Upper lobe of left lung (tissue), 6 donors: ENCODE measurements at regions not wholly inside any gene's neighbourhood (a gene's known extent, or its start where the extent isn't known, plus 50 kb on each side); places are given as distances from the start of the nearest gene placed in this dataset.
"Not testable (repeated sequence)": the region's sequence is repeated elsewhere in the genome, so short reads cannot be mapped to it uniquely, and the experiment has no call there.

Experiments
- ATAC-seq, 2 donors: fragments of 200-7000 bp; cut with Tn5 transposase; one replicate each; pipeline ENCODE4 v1.9.1; 2022; ENCODE audit warnings: mild to moderate bottlenecking in 2 of 2, moderate library complexity in 2 of 2; ENCODE audit not compliant: low FRiP score in 2 of 2
- DNase-seq, 2 donors: peaks; one replicate each; pipeline ENCODE4 v3.0.0-alpha.2; 2019 to 2020
- H3K27ac ChIP-seq, 4 donors: fragments of 200-600 bp; sonication (generic); one replicate each; pipeline ENCODE4 v1.5.1; 2016 to 2019
- H3K27me3 ChIP-seq, 4 donors: fragments of 200-600 bp; sonication (generic); one replicate each; pipeline ENCODE4 v1.5.1; 2017 to 2019
- H3K36me3 ChIP-seq, 4 donors: fragments of 200-600 bp; sonication (generic); one replicate each; pipeline ENCODE4 v1.5.1; 2016 to 2019
- H3K4me1 ChIP-seq, 4 donors: fragments of 200-600 bp; sonication (generic); one replicate each; pipeline ENCODE4 v1.5.1; 2018 to 2019
- H3K4me3 ChIP-seq, 4 donors: fragments of 200-600 bp; sonication (generic); one replicate each; pipeline ENCODE4 v1.5.1; 2017 to 2019; ENCODE audit warnings: mild to moderate bottlenecking in 2 of 4, moderate library complexity in 1 of 4
- H3K9me3 ChIP-seq, 4 donors: fragments of 200-600 bp; sonication (generic); one replicate each; pipeline ENCODE4 v1.5.1; 2018 to 2019
- EP300 ChIP-seq, 4 donors: sonication (generic); formaldehyde crosslinking; IDR thresholded peaks; one replicate each; pipeline ENCODE4 v1.5.1; 2017; ENCODE audit warnings: antibody characterized with exemption in 4 of 4, control low read depth in 2 of 4
- POLR2A ChIP-seq, 4 donors: fragments of 450-650 bp; IDR thresholded peaks; one replicate each; pipeline ENCODE4 v1.5.1; 2016 to 2017; ENCODE audit warnings: antibody characterized with exemption in 4 of 4, mild to moderate bottlenecking in 2 of 4
- POLR2AphosphoS5 ChIP-seq, 2 donors: sonication (generic); formaldehyde crosslinking; IDR thresholded peaks; one replicate each; pipeline ENCODE4 v1.5.1; 2017; ENCODE audit warnings: antibody characterized with exemption in 2 of 2
- WGBS, 2 donors: methylation state at CpG; one replicate each; pipeline ENCODE4 v1.1.5; 2017 to 2018; 5-methylcytosine and 5-hydroxymethylcytosine counted together
- TF ChIP-seq, protein P1 (sequence below), 6 experiments: fragments of 450-650 bp in 4 of 6; fragments of 200-600 bp in 2 of 6; sonication (generic) in 2 of 6; IDR thresholded peaks; one replicate each; pipeline ENCODE4 v1.5.1; 2016 to 2019; ENCODE audit warnings: antibody characterized with exemption in 6 of 6
- donor health status: DM: no; HTN: no; CAD: no; lungs with moderate emphysema.
- donor health status: DM: no; HTN: yes; CAD: no; lungs with severe emphysema.

DNA sequence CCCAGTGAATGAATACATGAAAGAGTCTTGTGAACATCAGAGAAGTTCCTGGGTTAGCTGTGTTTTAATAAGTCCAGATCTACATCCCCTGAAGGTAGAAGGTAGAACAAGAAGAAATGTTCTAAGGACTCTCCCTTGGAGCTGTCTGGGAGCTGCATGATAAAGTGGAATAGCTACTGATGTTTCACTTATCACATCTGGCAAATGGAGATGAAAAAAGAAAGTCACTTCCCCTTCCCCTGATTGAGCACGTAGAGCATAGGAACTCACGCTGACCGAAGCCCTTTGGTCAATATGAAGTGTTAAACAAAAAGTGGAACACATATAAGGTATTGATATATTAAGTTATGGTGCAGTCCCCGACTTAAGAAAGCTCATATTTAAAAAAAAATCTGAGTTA, 53.2 kb upstream of the PARP1 start:
- WGBS, 2 donors: 60 to 73% methylated on average over 4 of the region's 4 CpGs
- ATAC-seq: no peak

DNA sequence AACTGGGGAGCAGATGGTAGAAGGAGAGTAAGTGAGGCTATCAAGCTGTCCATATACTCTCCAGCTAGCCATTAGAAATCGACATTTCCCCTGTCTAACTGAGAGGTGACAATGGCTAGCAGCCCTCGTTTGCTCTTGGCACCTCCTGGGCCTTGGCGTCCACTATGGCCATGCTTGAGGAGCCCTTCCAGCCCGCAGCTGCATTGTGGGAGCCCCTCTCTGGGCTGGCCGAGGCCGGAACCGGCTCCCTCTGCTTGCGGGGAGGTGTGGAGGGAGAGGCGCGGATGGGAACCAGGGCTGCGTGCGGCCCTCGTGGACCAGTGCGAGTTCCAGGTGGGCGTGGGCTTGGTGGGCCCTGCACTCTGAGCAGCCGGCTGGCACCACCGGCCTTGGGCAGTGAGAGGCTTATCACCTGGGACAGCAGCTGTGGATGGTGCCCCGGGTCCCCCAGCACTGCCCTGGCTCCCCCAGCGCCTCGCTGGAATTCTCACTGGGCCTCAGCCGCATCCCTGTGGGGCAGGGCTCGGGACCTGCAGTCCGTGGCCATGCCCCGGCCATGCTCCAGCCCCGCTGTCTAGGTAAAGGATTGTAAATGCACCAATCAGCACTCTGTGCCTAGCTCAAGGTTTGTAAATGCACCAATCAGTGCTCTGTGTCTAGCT, 56.2 kb upstream of the PARP1 start:
- TF ChIP-seq EP300 (IDR thresholded peaks at IDR 0.05) (no peak), POLR2AphosphoS5 (IDR thresholded peaks at IDR 0.05) (no peak), POLR2A (IDR thresholded peaks at IDR 0.05) (no peak)
- TF ChIP-seq, protein P1, sequence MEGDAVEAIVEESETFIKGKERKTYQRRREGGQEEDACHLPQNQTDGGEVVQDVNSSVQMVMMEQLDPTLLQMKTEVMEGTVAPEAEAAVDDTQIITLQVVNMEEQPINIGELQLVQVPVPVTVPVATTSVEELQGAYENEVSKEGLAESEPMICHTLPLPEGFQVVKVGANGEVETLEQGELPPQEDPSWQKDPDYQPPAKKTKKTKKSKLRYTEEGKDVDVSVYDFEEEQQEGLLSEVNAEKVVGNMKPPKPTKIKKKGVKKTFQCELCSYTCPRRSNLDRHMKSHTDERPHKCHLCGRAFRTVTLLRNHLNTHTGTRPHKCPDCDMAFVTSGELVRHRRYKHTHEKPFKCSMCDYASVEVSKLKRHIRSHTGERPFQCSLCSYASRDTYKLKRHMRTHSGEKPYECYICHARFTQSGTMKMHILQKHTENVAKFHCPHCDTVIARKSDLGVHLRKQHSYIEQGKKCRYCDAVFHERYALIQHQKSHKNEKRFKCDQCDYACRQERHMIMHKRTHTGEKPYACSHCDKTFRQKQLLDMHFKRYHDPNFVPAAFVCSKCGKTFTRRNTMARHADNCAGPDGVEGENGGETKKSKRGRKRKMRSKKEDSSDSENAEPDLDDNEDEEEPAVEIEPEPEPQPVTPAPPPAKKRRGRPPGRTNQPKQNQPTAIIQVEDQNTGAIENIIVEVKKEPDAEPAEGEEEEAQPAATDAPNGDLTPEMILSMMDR (IDR thresholded peaks at IDR 0.05): no peak
- Histone ChIP-seq H3K36me3 (no peaks in the 10 kb centered on the region), H3K27me3 (no peaks in the 10 kb centered on the region), H3K27ac (no peak overlapping the region), H3K9me3 (peaks cover 0 to 5% (median 2%) of the 10 kb centered on the region in 4 donors), H3K4me1 (no peaks in the 10 kb centered on the region), H3K4me3 (no peak overlapping the region)
- WGBS, 2 donors: 95 to 97% methylated on average over 17 to 21 of the region's 25 CpGs
- ATAC-seq (no peak), DNase-seq (peak in 1 of 2 donors; percentile 73)

More for the DNA sequence above, 53.2 kb upstream of the PARP1 start:
- Histone ChIP-seq H3K27me3 (no peaks in the 10 kb centered on the region), H3K9me3 (peaks cover 0 to 5% (median 2%) of the 10 kb centered on the region in 4 donors), H3K27ac (no peak overlapping the region), H3K4me1 (peaks cover 0 to 2% (median 0%) of the 10 kb centered on the region in 4 donors), H3K4me3 (no peak overlapping the region), H3K36me3 (no peaks in the 10 kb centered on the region)
- DNase-seq: no peak
- TF ChIP-seq, protein P1 (IDR thresholded peaks at IDR 0.05): no peak
- no peak for TF ChIP-seq POLR2AphosphoS5 (IDR thresholded peaks at IDR 0.05)
- no peak for TF ChIP-seq EP300 (IDR thresholded peaks at IDR 0.05)
- no peak for TF ChIP-seq POLR2A (IDR thresholded peaks at IDR 0.05)

DNA sequence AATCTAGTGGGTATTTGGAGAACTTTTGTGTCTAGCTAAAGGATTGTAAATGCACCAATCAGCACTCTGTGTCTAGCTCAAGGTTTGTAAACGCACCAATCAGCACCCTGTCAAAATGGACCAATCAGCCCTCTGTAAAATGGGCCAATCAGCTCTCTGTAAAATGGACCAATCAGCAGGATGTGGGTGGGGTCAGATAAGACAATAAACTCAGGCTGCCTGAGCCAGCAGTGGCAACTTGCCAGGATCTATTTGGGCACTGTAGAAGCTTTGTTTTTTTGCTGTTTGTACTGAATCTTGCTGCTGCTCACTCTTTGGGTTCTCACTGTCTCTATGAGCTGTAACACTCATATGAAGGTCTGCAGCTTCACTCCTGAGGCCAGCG, 56.7 kb upstream of the PARP1 start:
- not testable (repeated sequence) for H3K9me3 ChIP-seq, H3K4me1 ChIP-seq, H3K27ac ChIP-seq, DNase-seq, H3K36me3 ChIP-seq, H3K27me3 ChIP-seq, ATAC-seq, H3K4me3 ChIP-seq
- 100% methylated on average over 2 of the region's 2 CpGs for whole genome bisulfite sequencing, 2 donors

DNA sequence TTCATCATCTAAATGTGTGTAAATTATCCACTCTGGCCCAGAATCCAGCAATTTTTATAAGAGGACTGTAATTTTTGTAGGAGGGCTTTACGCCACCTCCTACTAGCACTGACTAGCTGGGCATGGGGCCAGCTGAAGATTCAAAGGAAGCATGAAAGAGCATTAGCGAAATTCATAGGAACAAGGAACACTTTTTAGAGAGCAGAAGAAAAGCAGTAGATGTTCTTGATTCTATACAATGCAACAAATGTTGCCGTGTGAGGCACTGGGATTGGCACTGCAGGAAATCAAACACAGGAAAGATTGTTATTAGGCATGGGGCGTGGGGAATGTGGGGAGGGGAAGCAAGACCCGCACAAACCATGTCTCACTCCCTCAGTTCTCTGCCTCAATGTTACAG, 58.4 kb upstream of the PARP1 start:
- no peaks in the 10 kb centered on the region for H3K36me3 ChIP-seq
- no peak for ATAC-seq
- WGBS, 2 donors: 60 to 65% methylated on average over 5 of the region's 5 CpGs

DNA sequence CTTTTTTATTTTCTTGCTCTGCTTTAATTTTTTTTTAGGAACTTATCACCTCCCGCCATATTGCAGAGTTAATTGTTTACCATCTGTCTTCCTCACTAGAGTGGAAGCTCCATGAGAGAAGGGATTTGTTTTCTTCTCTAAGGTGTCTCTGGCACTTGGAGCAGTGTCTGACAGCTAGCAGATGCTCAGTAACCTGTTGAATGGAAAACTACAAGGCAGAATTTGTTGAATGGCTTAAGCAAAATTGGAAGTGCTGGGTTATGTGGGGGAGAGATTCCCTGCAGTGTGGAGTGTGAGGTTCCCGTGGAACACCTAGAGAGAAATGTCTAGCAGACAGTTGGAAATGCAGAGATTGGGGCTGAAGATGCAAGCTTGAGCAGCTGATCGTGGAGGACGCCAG, 59.5 kb upstream of the PARP1 start:
- no peak for ATAC-seq
- H3K4me1 ChIP-seq: no peaks in the 10 kb centered on the region
- TF ChIP-seq, protein P1 (IDR thresholded peaks at IDR 0.05): no peak
- TF ChIP-seq POLR2A (IDR thresholded peaks at IDR 0.05): no peak
- TF ChIP-seq EP300 (IDR thresholded peaks at IDR 0.05): no peak
- no peak for TF ChIP-seq POLR2AphosphoS5 (IDR thresholded peaks at IDR 0.05)
- 91 to 92% methylated on average over 4 of the region's 4 CpGs for WGBS, 2 donors
- no peak for DNase-seq
- peaks cover 0 to 5% (median 2%) of the 10 kb centered on the region in 4 donors for H3K9me3 ChIP-seq
- H3K27me3 ChIP-seq: no peaks in the 10 kb centered on the region
- no peak overlapping the region for H3K4me3 ChIP-seq
- H3K27ac ChIP-seq: no peak overlapping the region
- no peaks in the 10 kb centered on the region for H3K36me3 ChIP-seq

More for the DNA sequence above, 58.4 kb upstream of the PARP1 start:
- peaks cover 0 to 5% (median 2%) of the 10 kb centered on the region in 4 donors for H3K9me3 ChIP-seq
- H3K27ac ChIP-seq: no peak overlapping the region
- H3K4me1 ChIP-seq: no peaks in the 10 kb centered on the region
- no peak for DNase-seq
- H3K27me3 ChIP-seq: no peaks in the 10 kb centered on the region
- H3K4me3 ChIP-seq: no peak overlapping the region
- TF ChIP-seq EP300 (IDR thresholded peaks at IDR 0.05) (no peak), POLR2A (IDR thresholded peaks at IDR 0.05) (no peak), POLR2AphosphoS5 (IDR thresholded peaks at IDR 0.05) (no peak)
- TF ChIP-seq, protein P1 (IDR thresholded peaks at IDR 0.05): no peak
